Hepatocyte (in vitro differentiated cells): ENCODE measurements at regions not wholly inside any gene's neighbourhood (a gene's known extent, or its start where the extent isn't known, plus 50 kb on each side); places are given as distances from the start of the nearest gene placed in this dataset.
A peak's percentile ranks its signal among the peaks of the same experiment; 100 is the strongest.

Experiments used
- DNase-seq: peaks from one replicate; pipeline ENCODE4 v3.0.0-alpha.2; 2016; ENCODE audit warnings: low spot score
- H2AFZ ChIP-seq: fragments of 200-600 bp; sonication (generic); 2 replicates; pipeline ENCODE4 v1.6.0; 2016; ENCODE audit warnings: antibody characterized with exemption, mild to moderate bottlenecking
- H3K27ac ChIP-seq: fragments of 200-600 bp; sonication (generic); 2 replicates; pipeline ENCODE4 v1.5.1; 2016; ENCODE audit warnings: mild to moderate bottlenecking
- H3K27me3 ChIP-seq: fragments of 200-600 bp; sonication (generic); 2 replicates; pipeline ENCODE4 v1.6.1; 2016
- H3K36me3 ChIP-seq: fragments of 200-600 bp; sonication (generic); replicated peaks from 2 replicates; pipeline ENCODE4 v1.5.1; 2016; ENCODE audit warnings: low read depth; ENCODE audit not compliant: insufficient read depth
- H3K4me1 ChIP-seq: fragments of 200-600 bp; sonication (generic); 2 replicates; pipeline ENCODE4 v1.5.1; 2016; ENCODE audit warnings: mild to moderate bottlenecking, moderate library complexity; ENCODE audit not compliant: insufficient read depth
- H3K4me2 ChIP-seq: fragments of 200-600 bp; sonication (generic); 2 replicates; pipeline ENCODE4 v1.6.0; 2016
- H3K4me3 ChIP-seq: fragments of 200-600 bp; sonication (generic); 2 replicates; pipeline ENCODE4 v1.5.1; 2016; ENCODE audit warnings: mild to moderate bottlenecking
- H3K79me2 ChIP-seq: fragments of 200-600 bp; sonication (generic); 2 replicates; pipeline ENCODE4 v1.6.0; 2017; ENCODE audit warnings: mild to moderate bottlenecking
- H3K9me2 ChIP-seq: fragments of 200-600 bp; sonication (generic); replicated peaks from 2 replicates; pipeline ENCODE4 v1.6.0; 2017; ENCODE audit warnings: mild to moderate bottlenecking; ENCODE audit not compliant: insufficient read depth
- H3K9me3 ChIP-seq: fragments of 200-600 bp; sonication (generic); 2 replicates; pipeline ENCODE4 v1.5.1; 2016; ENCODE audit warnings: low read depth, mild to moderate bottlenecking
- H4K20me1 ChIP-seq: fragments of 200-600 bp; sonication (generic); 2 replicates; pipeline ENCODE4 v1.6.0; 2016; ENCODE audit warnings: mild to moderate bottlenecking; ENCODE audit not compliant: insufficient read depth, poor library complexity, severe bottlenecking
- CTCF ChIP-seq: fragments of 200-600 bp; sonication (generic); IDR thresholded peaks from 2 replicates; pipeline ENCODE4 v1.5.1; 2016; ENCODE audit warnings: antibody characterized with exemption, mild to moderate bottlenecking; ENCODE audit not compliant: poor library complexity
- EZH2 ChIP-seq: fragments of 200-600 bp; sonication (generic); IDR thresholded peaks from 2 replicates; pipeline ENCODE4 v1.6.1; 2016; ENCODE audit warnings: antibody characterized with exemption, mild to moderate bottlenecking, borderline replicate concordance
- EZH2phosphoT487 ChIP-seq: fragments of 200-600 bp; sonication (generic); IDR thresholded peaks from one replicate; pipeline ENCODE4 v1.6.1; 2018; ENCODE audit warnings: antibody characterized with exemption, mild to moderate bottlenecking, low read depth, moderate library complexity; ENCODE audit not compliant: unreplicated experiment, severe bottlenecking
- WGBS: methylation state at CpG from one replicate; pipeline ENCODE4 v1.1.6; 2016; ENCODE audit warnings: low lambda C conversion rate; ENCODE audit errors: missing lambda C conversion rate; 5-methylcytosine and 5-hydroxymethylcytosine counted together

DNA sequence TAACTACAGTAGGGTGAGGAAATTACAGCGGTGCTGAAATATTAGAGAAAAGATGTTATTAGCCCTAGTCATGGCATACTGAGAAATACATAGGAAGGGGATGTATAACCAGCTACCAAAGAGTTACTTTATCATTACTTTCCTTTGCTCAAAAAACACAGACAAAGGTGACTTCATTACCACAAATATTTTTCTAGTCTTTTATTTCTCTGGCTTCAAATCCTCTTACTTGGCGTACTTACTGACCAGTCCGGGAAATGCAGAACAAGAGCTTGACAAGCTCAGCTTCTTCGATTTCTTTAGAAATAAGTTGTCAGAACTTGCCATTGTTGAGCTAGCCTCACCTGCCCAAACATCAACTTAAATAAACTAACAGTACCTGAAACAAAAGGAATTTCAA lies 142.1 kb upstream of the TMCO5A start:
- 75% methylated on average over 4 of the region's 4 CpGs for WGBS
- H3K9me2 ChIP-seq, result no peaks in the 10 kb centered on the region
- no peak overlapping the region for H2AFZ ChIP-seq
- H3K4me1 ChIP-seq, result no peaks in the 10 kb centered on the region
- H3K4me3 ChIP-seq, result no peak overlapping the region
- H3K4me2 ChIP-seq, result no peak overlapping the region
- no peak overlapping the region for H3K27ac ChIP-seq
- H3K27me3 ChIP-seq, result no peaks in the 10 kb centered on the region
- H3K79me2 ChIP-seq, result no peaks in the 10 kb centered on the region
- no peak for TF ChIP-seq EZH2
- TF ChIP-seq EZH2phosphoT487, result no peak
- no peak for TF ChIP-seq CTCF
- H3K36me3 ChIP-seq, result no peaks in the 10 kb centered on the region
- no peak for DNase-seq
- H3K9me3 ChIP-seq, result no peaks in the 10 kb centered on the region
- H4K20me1 ChIP-seq, result no peaks in the 10 kb centered on the region

- Histone ChIP-seq H4K20me1 (no peaks in the 10 kb centered on the region), H3K4me1 (no peaks in the 10 kb centered on the region), H3K4me2 (no peak overlapping the region), H2AFZ (no peak overlapping the region), H3K36me3 (no peaks in the 10 kb centered on the region), H3K4me3 (no peak overlapping the region), H3K9me3 (no peaks in the 10 kb centered on the region), H3K79me2 (no peaks in the 10 kb centered on the region), H3K9me2 (no peaks in the 10 kb centered on the region), H3K27ac (no peak overlapping the region), H3K27me3 (no peaks in the 10 kb centered on the region)
- DNase-seq, result no peak
- 56% methylated on average over 2 of the region's 2 CpGs for WGBS
- no peak for TF ChIP-seq EZH2
- TF ChIP-seq CTCF, result peak; percentile 16
- no peak for TF ChIP-seq EZH2phosphoT487
These were observed 140.6 kb upstream of the TMCO5A start for GRCh38 chr15:37793851-37794250.

DNA sequence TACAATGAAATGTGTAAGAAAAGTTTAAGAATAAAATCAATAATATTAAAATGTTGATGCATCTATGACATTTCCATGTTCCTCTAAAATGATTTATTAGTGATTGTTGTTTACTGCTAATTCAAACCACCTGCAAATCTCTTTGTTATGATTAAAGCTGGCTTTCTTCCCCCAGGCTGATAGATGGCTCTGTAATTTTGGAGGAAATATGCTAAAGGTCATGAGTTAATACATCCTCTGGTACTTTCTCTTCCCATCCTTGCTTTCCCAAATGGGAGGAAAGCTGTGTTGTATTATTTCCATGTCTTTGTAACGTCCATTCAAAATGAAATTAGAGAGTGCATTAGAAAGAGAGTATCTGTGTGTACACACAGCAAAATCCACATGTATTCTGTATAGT lies 139.5 kb upstream of the TMCO5A start:
- no peak for TF ChIP-seq EZH2phosphoT487
- TF ChIP-seq CTCF, result no peak
- no peak for TF ChIP-seq EZH2
- no peak overlapping the region for H3K4me3 ChIP-seq
- H3K4me1 ChIP-seq, result no peaks in the 10 kb centered on the region
- no peaks in the 10 kb centered on the region for H4K20me1 ChIP-seq
- no peak overlapping the region for H3K27ac ChIP-seq
- H3K36me3 ChIP-seq, result no peaks in the 10 kb centered on the region
- no peaks in the 10 kb centered on the region for H3K9me3 ChIP-seq
- WGBS, result 80% methylated on average over 1 of the region's 1 CpG
- DNase-seq, result no peak
- H3K9me2 ChIP-seq, result no peaks in the 10 kb centered on the region
- no peaks in the 10 kb centered on the region for H3K79me2 ChIP-seq
- no peaks in the 10 kb centered on the region for H3K27me3 ChIP-seq
- H2AFZ ChIP-seq, result no peak overlapping the region
- H3K4me2 ChIP-seq, result no peak overlapping the region

GRCh38 chr15:37801529-37801928 lies 132.9 kb upstream of the TMCO5A start:
- no peaks in the 10 kb centered on the region for H3K4me1 ChIP-seq
- H3K36me3 ChIP-seq, result no peaks in the 10 kb centered on the region
- no peaks in the 10 kb centered on the region for H3K9me2 ChIP-seq
- no peak overlapping the region for H3K4me3 ChIP-seq
- 60% methylated on average over 3 of the region's 3 CpGs for WGBS
- H3K79me2 ChIP-seq, result no peaks in the 10 kb centered on the region
- TF ChIP-seq CTCF (no peak), EZH2phosphoT487 (no peak), EZH2 (no peak)
- H3K4me2 ChIP-seq, result no peak overlapping the region
- no peak overlapping the region for H2AFZ ChIP-seq
- H3K27me3 ChIP-seq, result no peaks in the 10 kb centered on the region
- no peak for DNase-seq
- no peaks in the 10 kb centered on the region for H3K9me3 ChIP-seq
- no peak overlapping the region for H3K27ac ChIP-seq
- H4K20me1 ChIP-seq, result no peaks in the 10 kb centered on the region
